HCT116 (cell line): ENCODE measurements at regions not wholly inside any gene's neighbourhood (a gene's known extent, or its start where the extent isn't known, plus 50 kb on each side); places are given as distances from the start of the nearest gene placed in this dataset.

ENCODE experiments used
- ATAC-seq: fragments of 200-7000 bp; cut with Tn5 transposase; 2 replicates; pipeline ENCODE4 v1.9.1; 2020; ENCODE audit warnings: mild to moderate bottlenecking, moderate library complexity
- BruUV-seq: library from RNA; stranded (reverse); fragments of 400-500 nt; replicated peaks from 2 replicates; lab custom pipeline; 2021; lab: Mats Ljungman, UMichigan
- CTCF ChIA-PET: fragments of 300-600 bp; sonication (Branson Sonifier 250); formaldehyde crosslinking; loops from one replicate; lab custom pipeline; 2021; ENCODE audit warnings: antibody characterized with exemption; lab: Charles Lee
- POLR2A ChIA-PET: fragments of 300-600, 350-600 bp; sonication (Branson Sonifier 250); formaldehyde crosslinking; loops from one replicate; lab custom pipeline; 2021; ENCODE audit warnings: antibody characterized with exemption; lab: Charles Lee
- RAD21 ChIA-PET, 2 experiments: fragments of 300-600 bp; sonication (Branson Sonifier 250); formaldehyde crosslinking; loops; one replicate each; lab custom pipeline; 2023; ENCODE audit warnings: low total read pairs in 2 of 2; ENCODE audit not compliant: uncharacterized antibody in 2 of 2, unreplicated experiment in 2 of 2, low non-redundant PET in 1 of 2; lab: Charles Lee
- DNase-seq: peaks from one replicate; pipeline ENCODE4 v3.0.0-alpha.2; 2010; ENCODE audit warnings: low read depth, low spot score
- H2AFZ ChIP-seq: fragments of 200-600 bp; shearing (Covaris generic), sonication (generic); 2 replicates; pipeline ENCODE4 v1.6.1; 2017; ENCODE audit warnings: low read depth, mixed run types, mixed read lengths, antibody characterized with exemption, low read length; ENCODE audit not compliant: poor library complexity, severe bottlenecking
- H3K27ac ChIP-seq: 2 replicates; pipeline ENCODE4 v1.5.1; 2012; ENCODE audit warnings: low read depth, low read length
- H3K27me3 ChIP-seq: fragments of 200-600 bp; sonication (generic); 2 replicates; pipeline ENCODE4 v1.6.1; 2016; ENCODE audit warnings: mixed run types, low read length, mixed read lengths; ENCODE audit not compliant: insufficient read depth
- H3K36me3 ChIP-seq, 2 experiments: fragments of 200-500 bp in 1 of 2; fragments of 200-600 bp in 1 of 2; sonication (Bioruptor generic) in 1 of 2; sonication (generic) in 1 of 2; 2 replicates each; pipeline versions ENCODE4 v1.5.1 to v1.6.1; 2014 to 2016; ENCODE audit warnings: low read length in 2 of 2, inconsistent platforms in 1 of 2, mixed read lengths in 1 of 2, mixed run types in 1 of 2; ENCODE audit not compliant: insufficient read depth in 2 of 2, control insufficient read depth in 1 of 2
- H3K4me1 ChIP-seq, 2 experiments: fragments of 200-600 bp in 1 of 2; sonication (generic) in 1 of 2; 2 replicates each; pipeline versions ENCODE4 v1.5.1 to v1.6.1; 2012 to 2017; ENCODE audit warnings: low read length in 2 of 2, inconsistent platforms in 1 of 2, mild to moderate bottlenecking in 1 of 2, mixed read lengths in 1 of 2, mixed run types in 1 of 2, moderate library complexity in 1 of 2; ENCODE audit not compliant: insufficient read depth in 2 of 2, control insufficient read depth in 1 of 2
- H3K4me2 ChIP-seq: fragments of 200-600 bp; sonication (generic); 2 replicates; pipeline ENCODE4 v1.6.1; 2017; ENCODE audit warnings: mixed run types, low read length, mixed read lengths
- H3K4me3 ChIP-seq, 2 experiments: fragments of 200-600 bp in 1 of 2; sonication (generic) in 1 of 2; replicated peaks in 1 of 2; 2 replicates each; pipeline ENCODE4 v1.5.1; 2011 to 2016; ENCODE audit warnings: low read length in 2 of 2, control low read depth in 1 of 2, low read depth in 1 of 2, mild to moderate bottlenecking in 1 of 2, mixed read lengths in 1 of 2, mixed run types in 1 of 2
- H3K79me2 ChIP-seq: fragments of 200-600 bp; sonication (generic); 2 replicates; pipeline ENCODE4 v1.6.1; 2017; ENCODE audit warnings: mild to moderate bottlenecking, mixed run types, low read length, moderate library complexity, mixed read lengths; ENCODE audit not compliant: insufficient read depth
- H3K9ac ChIP-seq: fragments of 200-600 bp; sonication (generic); 2 replicates; pipeline ENCODE4 v1.6.1; 2016; ENCODE audit warnings: low read length, mixed read lengths
- H3K9me2 ChIP-seq: fragments of 200-600 bp; sonication (generic), shearing (Covaris generic); 2 replicates; pipeline ENCODE4 v1.6.1; 2017; ENCODE audit warnings: mixed run types, mild to moderate bottlenecking, moderate library complexity; ENCODE audit not compliant: insufficient read depth
- H3K9me3 ChIP-seq, 2 experiments: fragments of 200-500 bp in 1 of 2; fragments of 200-600 bp in 1 of 2; sonication (Bioruptor generic) in 1 of 2; sonication (generic) in 1 of 2; 2 replicates each; pipeline ENCODE4 v1.6.1; 2014 to 2017; ENCODE audit warnings: low read length in 2 of 2, mixed read lengths in 2 of 2, inconsistent platforms in 1 of 2, low read depth in 1 of 2, mild to moderate bottlenecking in 1 of 2, mixed run types in 1 of 2, moderate library complexity in 1 of 2; ENCODE audit not compliant: control insufficient read depth in 1 of 2, insufficient read depth in 1 of 2
- H4K20me1 ChIP-seq: fragments of 200-600 bp; sonication (generic), shearing (Covaris generic); 2 replicates; pipeline ENCODE4 v1.6.1; 2017; ENCODE audit warnings: mixed run types, mild to moderate bottlenecking, moderate library complexity; ENCODE audit not compliant: insufficient read depth
- CBX3 ChIP-seq: IDR thresholded peaks from 2 replicates; pipeline ENCODE4 v1.6.1; 2012; ENCODE audit warnings: low read depth
- CTCF ChIP-seq, 3 experiments: fragments of 200-600 bp in 1 of 3; sonication (generic) in 1 of 3; IDR thresholded peaks in 2 of 3; conservative IDR thresholded peaks in 1 of 3; 2 replicates each; pipeline ENCODE4 v1.5.1; 2012 to 2017; ENCODE audit warnings: low read depth in 2 of 3, low read length in 2 of 3, antibody characterized with exemption in 1 of 3, borderline replicate concordance in 1 of 3, control low read depth in 1 of 3, mild to moderate bottlenecking in 1 of 3, mixed read lengths in 1 of 3, mixed run types in 1 of 3, moderate library complexity in 1 of 3; ENCODE audit not compliant: insufficient read depth in 1 of 3
- EGR1 ChIP-seq: IDR thresholded peaks from 2 replicates; pipeline ENCODE4 v1.6.1; 2012; ENCODE audit warnings: low read depth
- EZH2 ChIP-seq: fragments of 200-600 bp; sonication (generic); IDR thresholded peaks from 2 replicates; pipeline ENCODE4 v1.6.1; 2017; ENCODE audit warnings: antibody characterized with exemption, mixed run types
- EZH2phosphoT487 ChIP-seq: fragments of 200-600 bp; IDR thresholded peaks from 2 replicates; pipeline ENCODE4 v1.6.1; 2018; ENCODE audit warnings: antibody characterized with exemption, borderline replicate concordance
- FOSL1 ChIP-seq: IDR thresholded peaks from 2 replicates; pipeline ENCODE4 v1.6.1; 2012; ENCODE audit warnings: low read depth
- JUND ChIP-seq: IDR thresholded peaks from 2 replicates; pipeline ENCODE4 v1.6.1; 2012
- MAX ChIP-seq: IDR thresholded peaks from 2 replicates; pipeline ENCODE4 v1.6.1; 2012
- POLR2A ChIP-seq: IDR thresholded peaks from 2 replicates; pipeline ENCODE4 v1.7.0; 2011; ENCODE audit warnings: borderline replicate concordance; ENCODE audit not compliant: insufficient read depth, insufficient read length; ENCODE audit errors: extremely low read depth
- POLR2AphosphoS5 ChIP-seq: IDR thresholded peaks from 2 replicates; pipeline ENCODE4 v1.6.1; 2011; ENCODE audit warnings: mild to moderate bottlenecking, low read depth, low read length, moderate library complexity
- SP1 ChIP-seq: IDR thresholded peaks from 2 replicates; pipeline ENCODE4 v1.6.1; 2012; ENCODE audit warnings: low read depth
- SRF ChIP-seq: IDR thresholded peaks from 2 replicates; pipeline ENCODE4 v1.6.1; 2012; ENCODE audit warnings: low read depth
- TCF7L2 ChIP-seq: IDR thresholded peaks from 2 replicates; pipeline ENCODE4 v1.7.0; 2011; ENCODE audit warnings: borderline replicate concordance, inconsistent platforms; ENCODE audit not compliant: insufficient read depth, insufficient read length; ENCODE audit errors: extremely low read depth
- YY1 ChIP-seq: IDR thresholded peaks from 2 replicates; pipeline ENCODE4 v1.6.1; 2011; ENCODE audit warnings: low read length, low read depth, moderate library complexity, mild to moderate bottlenecking; ENCODE audit not compliant: insufficient replicate concordance; ENCODE audit errors: extremely low read depth
- ZFX ChIP-seq: fragments of 450-650 bp; IDR thresholded peaks from 2 replicates; pipeline ENCODE4 v1.6.1; 2017
- intact Hi-C: fragments of 100-400 bp; cut with micrococcal nuclease; formaldehyde crosslinking; loops from 2 replicates; pipeline ENCODE4 v1.10.0; 2022

GRCh38 chr6:168837254-168838036, 396.5 kb downstream of the SMOC2 start:
- no peaks in the 10 kb centered on the region for H3K79me2 ChIP-seq
- POLR2A ChIA-PET = no interaction called here
- RAD21 ChIA-PET = no interaction called here
- no peaks in the 10 kb centered on the region for H3K4me1 ChIP-seq
- no TSS peak for BruUV-seq
- H4K20me1 ChIP-seq = no peaks in the 10 kb centered on the region
- H3K9me3 ChIP-seq = no peaks in the 10 kb centered on the region
- DNase-seq (no peak), ATAC-seq (no peak)
- CTCF ChIA-PET = no interaction called here
- H3K9me2 ChIP-seq = no peaks in the 10 kb centered on the region
- no peak overlapping the region for H3K4me3 ChIP-seq
- no peaks in the 10 kb centered on the region for H3K36me3 ChIP-seq
- H3K4me2 ChIP-seq = no peak overlapping the region
- no peak overlapping the region for H3K27ac ChIP-seq
- TF ChIP-seq EZH2phosphoT487 = no peak
- TF ChIP-seq POLR2AphosphoS5 = no peak
- TF ChIP-seq JUND = no peak
- no peak for TF ChIP-seq YY1
- no peak for TF ChIP-seq EZH2
- TF ChIP-seq FOSL1 = no peak
- no peak for TF ChIP-seq SRF
- no peak for TF ChIP-seq ZFX
- TF ChIP-seq POLR2A = no peak
- intact Hi-C loops = no loop called here
- H3K27me3 ChIP-seq = peaks cover 3% of the 10 kb centered on the region; the same call in 1 of the 2 replicates
- H3K9ac ChIP-seq = no peak overlapping the region
- no peak overlapping the region for H2AFZ ChIP-seq

- POLR2A ChIA-PET = no interaction called here
- CTCF ChIA-PET = no interaction called here
- DNase-seq (no peak), ATAC-seq (no peak)
- intact Hi-C loops = no loop called here
- Histone ChIP-seq H3K36me3 (no peaks in the 10 kb centered on the region), H4K20me1 (no peaks in the 10 kb centered on the region), H3K4me2 (no peak overlapping the region), H3K9me2 (no peaks in the 10 kb centered on the region), H3K27me3 (peaks cover 3% of the 10 kb centered on the region; the same call in 1 of the 2 replicates), H3K9ac (no peak overlapping the region), H2AFZ (no peak overlapping the region), H3K9me3 (no peaks in the 10 kb centered on the region), H3K4me1 (no peaks in the 10 kb centered on the region), H3K27ac (no peak overlapping the region), H3K79me2 (no peaks in the 10 kb centered on the region), H3K4me3 (no peak overlapping the region)
- BruUV-seq = no TSS peak
- RAD21 ChIA-PET = no interaction called here
- TF ChIP-seq MAX (no peak), TCF7L2 (no peak), EGR1 (no peak), CBX3 (no peak), POLR2A (no peak), SRF (no peak), CTCF (IDR thresholded peaks at IDR 0.05 in 2 of 3, conservative IDR thresholded peaks at IDR 0.05 in 1 of 3; ENCODE audit: borderline replicate concordance in 1 of 3, insufficient read depth in 1 of 3, low read depth in 2 of 3, low read length in 2 of 3) (no peak), ZFX (no peak), FOSL1 (no peak), YY1 (no peak), SP1 (no peak), EZH2phosphoT487 (no peak)
Observed at GRCh38 chr6:168835991-168836390, 395.0 kb downstream of the SMOC2 start.
